Bone marrow (tissue), 2 donors: ENCODE measurements at regions not wholly inside any gene's neighbourhood (a gene's known extent, or its start where the extent isn't known, plus 50 kb on each side); places are given as distances from the start of the nearest gene placed in this dataset.
"Not testable (repeated sequence)": the region's sequence is repeated elsewhere in the genome, so short reads cannot be mapped to it uniquely, and the experiment has no call there.

Experiments used
- DNase-seq, 2 donors: peaks; one replicate each; lab custom pipeline; 2025; lab: John Stamatoyannopoulos, UW

DNA sequence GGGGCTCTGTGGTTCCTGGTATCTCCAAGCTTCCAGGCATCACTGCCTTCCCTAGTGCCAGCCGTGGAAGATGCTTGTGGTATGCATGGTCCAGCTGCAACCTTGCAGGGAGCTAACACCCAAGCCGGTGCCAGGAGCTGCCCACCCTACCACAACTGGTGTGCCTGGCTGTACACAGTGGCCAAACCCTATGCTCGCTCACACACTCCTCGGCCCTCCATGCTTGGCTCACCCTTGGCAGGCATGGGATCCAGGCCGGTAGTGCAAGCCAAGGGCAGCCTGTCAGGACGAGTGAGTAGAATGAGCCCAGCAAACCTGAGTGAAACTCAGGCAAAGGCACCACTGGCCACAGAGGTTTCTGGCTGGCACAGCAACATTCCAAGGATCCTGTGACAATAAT, 1676.0 kb downstream of the SLITRK1 start:
- no peak for DNase-seq

DNA sequence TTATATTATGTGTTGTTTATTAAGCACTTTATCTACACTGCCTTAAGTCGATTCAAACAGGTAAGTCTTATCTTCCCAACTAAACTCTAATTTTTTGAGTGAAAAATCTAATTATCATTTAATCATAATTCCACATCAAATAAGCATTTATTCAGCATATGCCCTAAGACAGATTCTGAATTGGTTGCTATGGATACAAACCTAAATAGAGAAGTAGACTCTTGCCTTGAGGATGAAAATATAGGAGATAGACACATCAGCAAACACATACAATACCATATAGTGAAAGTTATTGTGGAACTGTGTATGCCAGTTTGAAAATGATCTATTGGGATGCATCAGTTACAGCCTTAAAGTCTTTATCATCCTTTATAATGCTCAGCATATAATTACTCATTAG, 1679.9 kb downstream of the SLITRK1 start:
- DNase-seq = no peak

- no peak for DNase-seq
Observed at GRCh38 chr13:82196087-82196486, 1686.2 kb downstream of the SLITRK1 start.

- DNase-seq = no peak
Observed at GRCh38 chr13:82187227-82187626, 1695.0 kb downstream of the SLITRK1 start.

GRCh38 chr13:82176751-82177150, 1705.5 kb downstream of the SLITRK1 start:
- DNase-seq = no peak

DNA sequence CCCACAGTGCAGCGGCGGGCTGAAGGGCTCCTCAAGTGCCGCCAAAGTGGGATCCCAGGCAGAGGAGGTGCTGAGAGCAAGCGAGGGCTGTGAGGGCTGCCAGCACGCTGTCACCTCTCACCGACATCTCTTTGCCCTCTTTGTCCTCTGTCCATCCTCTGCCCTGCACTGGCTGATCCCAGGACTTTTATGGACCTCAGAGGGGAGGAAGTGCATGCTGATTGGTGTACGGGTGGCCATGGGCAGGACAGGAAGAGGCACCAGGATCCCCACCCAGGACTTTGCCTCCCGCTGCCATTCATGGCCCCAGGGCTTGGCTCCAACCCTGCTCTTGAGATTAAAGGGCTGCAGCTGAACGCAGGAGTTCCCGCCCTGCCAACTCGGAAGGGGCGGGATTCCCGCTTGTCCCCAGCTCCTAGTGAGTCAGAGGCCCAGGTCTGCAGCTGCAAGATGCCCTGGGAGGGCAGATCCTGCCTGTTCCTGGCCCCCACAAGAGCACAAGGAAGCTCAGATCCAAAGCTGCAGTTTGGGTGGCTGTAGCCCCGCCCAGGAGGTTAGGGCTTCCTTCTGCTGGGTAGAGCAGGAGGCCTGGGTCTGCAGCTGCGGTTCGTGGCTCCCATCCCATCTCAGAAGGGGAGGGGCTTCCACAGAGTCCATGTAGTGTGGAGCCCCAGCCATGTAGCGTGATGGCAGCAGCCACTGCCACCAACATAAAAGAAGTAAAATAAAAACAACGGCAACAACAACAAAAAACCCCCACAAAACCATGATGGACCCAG, 1716.7 kb downstream of the SLITRK1 start:
- DNase-seq = no peak

DNA sequence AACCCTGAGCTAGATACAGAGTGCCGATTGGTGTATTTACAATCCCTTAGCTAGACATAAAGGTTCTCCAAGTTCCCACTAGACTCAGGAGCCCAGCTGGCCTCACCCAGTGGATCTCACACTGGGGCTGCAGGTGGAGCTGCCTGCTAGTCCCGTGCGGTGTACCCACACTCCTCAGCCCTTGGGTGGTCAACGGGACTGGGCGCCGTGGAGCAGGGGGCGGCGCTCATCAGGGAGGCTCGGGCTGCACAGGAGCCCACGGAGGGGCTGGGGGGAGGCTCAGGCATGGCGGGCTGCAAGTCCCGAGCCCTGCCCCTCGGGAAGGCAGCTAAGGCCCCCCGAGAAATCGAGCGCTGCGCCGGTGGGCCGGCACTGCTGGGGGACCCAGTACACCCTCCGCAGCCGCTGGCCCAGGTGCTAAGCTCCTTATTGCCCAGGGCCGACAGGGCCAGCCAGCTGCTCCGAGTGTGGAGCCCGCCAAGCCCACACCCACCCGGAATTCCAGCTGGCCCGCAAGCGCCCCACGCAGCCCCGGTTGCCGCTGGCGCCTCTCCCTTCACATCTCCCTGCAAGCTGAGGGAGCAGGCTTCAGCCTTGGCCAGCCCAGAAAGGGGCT, 1717.4 kb downstream of the SLITRK1 start:
- DNase-seq = not testable (repeated sequence)

DNA sequence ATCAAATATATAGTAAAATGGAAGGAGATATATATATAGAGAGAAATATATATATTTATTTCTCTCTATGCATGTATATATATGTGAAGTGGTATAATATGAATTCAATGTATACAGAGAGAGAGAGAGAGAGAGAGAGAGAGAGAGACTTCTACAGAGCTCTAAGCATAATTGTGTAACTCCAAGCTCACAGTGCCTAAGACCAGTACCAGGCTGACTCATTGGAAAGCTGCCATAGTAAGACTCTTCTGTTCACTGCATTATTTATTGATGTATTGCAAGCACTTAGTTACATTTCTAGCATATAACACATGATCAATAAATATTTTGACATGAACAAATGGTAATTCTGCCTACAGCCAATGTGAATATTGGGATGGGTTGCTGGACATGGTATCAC, 1734.7 kb downstream of the SLITRK1 start:
- no peak for DNase-seq

GRCh38 chr13:82136880-82137279, 1745.4 kb downstream of the SLITRK1 start:
- no peak for DNase-seq

- no peak for DNase-seq
Observed at GRCh38 chr13:82129281-82129680, 1753.0 kb downstream of the SLITRK1 start.

DNA sequence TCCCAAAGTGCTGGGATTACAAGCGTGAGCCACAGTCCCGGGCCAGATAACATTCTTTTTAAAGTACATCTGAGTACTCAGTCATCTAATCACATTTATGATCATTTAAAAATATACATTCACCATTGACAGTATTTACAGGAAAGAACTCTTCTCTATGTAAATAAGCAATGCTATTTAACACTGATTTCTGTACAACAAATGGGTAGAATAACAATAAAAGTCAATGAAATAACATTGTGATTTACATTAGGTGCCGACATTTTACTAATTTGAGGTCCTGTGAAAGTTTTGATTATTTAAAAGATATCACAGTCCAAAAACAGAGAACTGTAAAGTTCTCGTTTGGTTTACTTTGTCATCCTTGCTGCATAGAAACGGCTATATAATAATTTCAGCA, 1763.7 kb downstream of the SLITRK1 start:
- DNase-seq = no peak

DNA sequence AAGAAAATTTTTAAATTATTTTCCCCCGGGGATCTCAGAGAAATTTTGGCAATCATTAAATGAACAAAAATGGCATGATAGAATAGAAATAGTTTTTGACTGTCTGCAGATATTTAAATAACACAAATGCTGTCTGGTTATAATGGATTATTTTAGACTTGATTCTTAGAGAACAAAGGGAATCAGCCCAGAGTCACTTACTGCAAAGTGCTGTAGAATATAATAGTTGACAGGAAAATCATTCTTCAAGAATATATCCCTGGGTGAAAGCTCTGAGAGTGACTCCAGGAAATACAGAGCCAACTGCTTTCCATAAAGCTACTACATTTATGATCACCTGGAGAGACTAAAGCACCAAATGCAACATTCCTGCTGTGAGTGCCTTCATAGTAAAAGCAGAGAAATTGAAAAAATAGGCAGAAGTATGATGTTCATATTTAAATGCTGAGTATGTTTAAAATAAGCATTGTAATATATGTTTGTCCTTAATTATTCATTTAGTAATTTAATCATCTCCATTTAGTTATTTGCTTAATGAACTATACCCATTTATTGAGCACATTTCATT, 1765.8 kb downstream of the SLITRK1 start:
- no peak for DNase-seq

DNA sequence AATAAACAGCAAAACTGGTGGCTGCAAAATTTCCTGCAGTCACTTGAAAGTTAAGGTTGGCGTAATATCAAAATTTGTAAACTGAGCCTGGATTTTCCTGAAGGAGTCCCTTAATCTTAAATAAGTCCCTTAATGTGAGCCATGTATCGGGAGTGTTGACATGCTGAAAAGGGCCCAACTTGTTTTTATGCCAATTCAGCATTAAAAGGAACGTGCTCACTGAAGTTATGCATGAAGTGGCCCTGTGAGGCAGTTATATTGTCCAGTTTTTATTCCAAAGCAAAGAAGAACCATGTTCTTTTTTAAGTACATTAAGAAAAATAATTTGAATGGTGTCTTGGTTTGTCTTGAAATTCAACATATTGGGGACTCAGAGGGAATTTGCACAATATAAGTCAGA, 1766.9 kb downstream of the SLITRK1 start:
- DNase-seq = no peak

DNA sequence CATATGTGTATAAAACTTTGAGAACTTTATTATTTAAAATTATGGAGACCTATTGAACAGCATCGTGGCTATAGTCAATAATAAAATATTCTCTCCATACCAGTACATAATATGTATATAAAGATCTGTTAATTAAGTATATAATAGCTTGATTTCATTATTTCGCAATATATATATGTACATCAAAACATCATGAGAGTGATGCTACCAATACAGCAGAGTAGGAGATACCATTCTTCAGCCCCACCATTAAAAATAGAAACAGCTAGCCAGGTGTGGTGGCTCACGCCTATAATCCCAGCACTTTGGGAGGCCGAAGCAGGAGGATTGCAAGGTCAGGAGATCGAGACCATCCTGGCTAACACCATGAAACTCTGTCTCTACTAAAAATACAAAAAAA, 1755.3 kb upstream of the SPRY2 start:
- DNase-seq = no peak

- no peak for DNase-seq
Observed at GRCh38 chr13:82092312-82092711, 1751.4 kb upstream of the SPRY2 start.

GRCh38 chr13:82088781-82089180, 1747.9 kb upstream of the SPRY2 start:
- DNase-seq = no peak

GRCh38 chr13:82076496-82076895, 1735.6 kb upstream of the SPRY2 start:
- no peak for DNase-seq

DNA sequence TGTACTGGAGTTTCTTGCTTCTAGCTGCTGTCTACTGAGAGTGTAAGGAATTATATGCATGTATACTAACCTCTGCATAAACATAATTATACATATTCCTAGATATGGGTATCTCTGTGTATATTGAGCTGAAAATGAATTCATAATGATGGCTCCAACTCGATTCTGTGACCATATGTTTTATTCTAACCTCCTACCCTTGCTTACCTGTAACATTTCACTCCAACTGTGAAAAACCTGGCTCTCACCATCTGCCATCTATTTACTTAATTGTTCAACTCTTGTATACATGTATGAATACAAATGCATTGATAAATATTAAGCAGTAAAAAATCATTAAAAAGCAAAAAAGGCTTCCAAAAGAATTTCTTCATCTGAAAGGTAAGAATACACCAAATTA, 1729.5 kb upstream of the SPRY2 start:
- no peak for DNase-seq

- DNase-seq = no peak
Observed at GRCh38 chr13:82062772-82063171, 1721.8 kb upstream of the SPRY2 start.

DNA sequence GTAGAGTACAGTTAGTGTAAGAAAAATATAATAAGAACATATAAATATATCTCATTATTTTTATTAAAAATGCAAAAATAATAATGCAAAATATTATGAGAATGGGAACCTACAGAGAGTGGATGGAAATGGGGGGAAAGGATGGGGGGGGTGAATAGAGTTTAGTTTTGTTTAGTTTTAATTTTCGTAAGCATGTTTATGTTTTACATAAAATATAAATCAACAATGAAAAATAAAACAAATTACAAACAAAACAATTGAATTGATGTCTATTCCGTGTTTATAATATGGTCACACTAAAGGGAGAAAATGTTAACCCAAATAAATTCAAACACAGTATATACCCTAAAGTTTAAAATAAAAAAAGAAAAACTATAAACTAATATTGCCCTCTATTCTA, 1717.4 kb upstream of the SPRY2 start:
- no peak for DNase-seq

- not testable (repeated sequence) for DNase-seq
Observed at GRCh38 chr13:82045316-82045715, 1704.4 kb upstream of the SPRY2 start.

DNA sequence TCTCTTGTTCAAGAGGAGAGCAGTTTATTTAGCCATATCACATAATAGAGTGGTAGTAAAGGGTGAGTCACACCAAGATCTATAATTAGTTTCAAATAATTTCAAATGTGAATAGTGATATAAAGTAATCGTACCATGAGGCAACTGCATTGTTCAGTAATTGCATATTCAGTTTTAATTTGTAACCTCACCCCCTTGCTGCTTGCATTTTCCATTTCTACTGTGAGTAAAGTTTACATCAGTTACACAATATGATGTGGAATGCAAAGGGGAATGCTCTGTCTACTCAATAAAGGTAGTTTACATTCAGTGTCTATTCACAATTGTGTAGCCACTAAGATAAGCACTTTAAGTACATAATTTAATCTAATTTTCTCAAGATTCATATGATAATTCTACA, 1695.7 kb upstream of the SPRY2 start:
- no peak for DNase-seq

DNA sequence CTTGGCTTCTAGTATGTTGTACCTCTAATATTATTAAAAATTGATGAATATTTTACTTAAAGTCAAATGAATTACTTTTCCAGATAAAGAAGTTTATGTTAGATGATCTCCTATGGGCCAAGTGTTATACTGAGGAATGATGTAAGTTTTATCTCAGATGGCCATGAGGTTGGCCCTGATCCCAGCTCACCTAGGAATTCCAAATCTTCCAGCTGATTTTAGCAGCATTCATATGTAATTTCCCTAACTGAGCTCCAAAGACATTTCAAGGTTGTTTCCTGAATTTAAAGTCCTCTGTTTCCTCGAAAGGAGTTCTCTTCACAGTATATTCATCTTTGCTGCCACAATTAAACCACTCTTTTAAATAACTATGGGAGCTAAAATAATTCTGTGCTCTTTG, 1670.4 kb upstream of the SPRY2 start:
- no peak for DNase-seq

DNA sequence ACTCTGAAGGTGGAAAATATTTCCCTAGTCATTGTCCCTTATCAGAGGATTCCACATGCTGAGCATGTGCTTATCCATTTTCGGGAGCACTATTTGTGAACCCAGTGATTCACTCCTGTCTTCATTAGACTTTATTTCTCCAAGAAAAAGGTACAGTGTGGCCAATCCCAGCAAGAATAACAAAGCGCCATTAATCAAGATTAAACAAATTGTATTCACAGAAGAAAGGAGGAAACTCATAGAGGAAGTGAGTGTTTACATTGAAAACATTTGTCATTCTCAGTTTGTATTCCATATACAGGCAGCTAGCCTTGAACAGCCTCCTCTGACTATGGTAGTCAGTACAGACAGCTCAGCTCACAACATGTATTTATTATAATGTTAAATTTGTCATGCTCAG, 1669.9 kb upstream of the SPRY2 start:
- no peak for DNase-seq
